ENCODE measurements at regions not wholly inside any gene's neighbourhood (a gene's known extent, or its start where the extent isn't known, plus 50 kb on each side); places are given as distances from the start of the nearest gene placed in this dataset.

DNA sequence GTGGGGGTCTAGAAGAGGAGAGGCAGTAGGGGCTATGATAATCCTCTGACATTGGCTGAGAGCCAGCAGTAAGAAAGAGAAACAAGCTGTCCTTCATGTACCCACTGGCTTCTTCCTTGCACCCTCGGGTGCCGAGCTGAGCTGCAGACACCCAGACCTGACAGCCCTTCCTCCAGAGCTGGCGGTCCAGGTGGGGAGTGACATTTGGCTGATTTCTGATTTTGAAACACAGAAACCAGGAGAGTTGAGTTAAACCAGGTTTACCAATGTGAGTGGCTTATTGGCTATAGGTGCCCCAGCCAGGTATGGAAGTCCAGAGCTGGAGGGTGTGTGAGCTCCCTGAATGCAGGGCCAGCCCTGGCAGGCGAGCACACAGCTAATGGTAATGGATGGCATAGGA lies 59.2 kb downstream of the GADD45G start:
- TF ChIP-seq, protein P1, sequence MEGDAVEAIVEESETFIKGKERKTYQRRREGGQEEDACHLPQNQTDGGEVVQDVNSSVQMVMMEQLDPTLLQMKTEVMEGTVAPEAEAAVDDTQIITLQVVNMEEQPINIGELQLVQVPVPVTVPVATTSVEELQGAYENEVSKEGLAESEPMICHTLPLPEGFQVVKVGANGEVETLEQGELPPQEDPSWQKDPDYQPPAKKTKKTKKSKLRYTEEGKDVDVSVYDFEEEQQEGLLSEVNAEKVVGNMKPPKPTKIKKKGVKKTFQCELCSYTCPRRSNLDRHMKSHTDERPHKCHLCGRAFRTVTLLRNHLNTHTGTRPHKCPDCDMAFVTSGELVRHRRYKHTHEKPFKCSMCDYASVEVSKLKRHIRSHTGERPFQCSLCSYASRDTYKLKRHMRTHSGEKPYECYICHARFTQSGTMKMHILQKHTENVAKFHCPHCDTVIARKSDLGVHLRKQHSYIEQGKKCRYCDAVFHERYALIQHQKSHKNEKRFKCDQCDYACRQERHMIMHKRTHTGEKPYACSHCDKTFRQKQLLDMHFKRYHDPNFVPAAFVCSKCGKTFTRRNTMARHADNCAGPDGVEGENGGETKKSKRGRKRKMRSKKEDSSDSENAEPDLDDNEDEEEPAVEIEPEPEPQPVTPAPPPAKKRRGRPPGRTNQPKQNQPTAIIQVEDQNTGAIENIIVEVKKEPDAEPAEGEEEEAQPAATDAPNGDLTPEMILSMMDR (optimal IDR thresholded peaks at IDR 0.05 in 1 of 3, IDR thresholded peaks at IDR 0.05 in 1 of 3, conservative IDR thresholded peaks at IDR 0.05 in 1 of 3; ENCODE audit: extremely low read depth in 1 of 3, insufficient read depth in 2 of 3, low read length in 3 of 3) = no peak
- TF ChIP-seq EZH2 (IDR thresholded peaks at IDR 0.05; ENCODE audit: low read length) = no peak

Data from keratinocyte (primary cell).